Heart left ventricle (tissue), 13 donors: ENCODE measurements at regions not wholly inside any gene's neighbourhood (a gene's known extent, or its start where the extent isn't known, plus 50 kb on each side); places are given as distances from the start of the nearest gene placed in this dataset.

Source experiments
- CTCF ChIP-seq, 12 donors: fragments of 200-600 bp; sonication (generic) in 4 of 12; IDR thresholded peaks; one replicate each; pipeline versions ENCODE4 v1.5.0 to v1.8.0; 2018 to 2022; ENCODE audit warnings: antibody characterized with exemption in 12 of 12, mild to moderate bottlenecking in 5 of 12
- POLR2A ChIP-seq, 2 donors: fragments of 450-650 bp; IDR thresholded peaks; one replicate each; pipeline ENCODE4 v1.6.1; 2017; ENCODE audit warnings: antibody characterized with exemption in 2 of 2, mild to moderate bottlenecking in 2 of 2, moderate library complexity in 2 of 2
- donor health status: ischemic (EF 13 %, LVEDD 7.1; RV severe dilation, severe dysfunction).
- donor health status: DM: no; HTN: yes; CAD: no.
- donor health status: DM: no; HTN: no; CAD: no.
- donor health status: ischemic (EF 25% LVEDD 6.9; RV normal size, moderate dysfunction).
- donor health status: ischemic (EF 25% LVEDD 5.7; RV mildly dilated, moderate dysfunction).
- donor health status: ischemic (EF 35%, LVEDD 5.7; RV mildly dilated, moderate dysfunction).
- donor health status: nonischemic (EF 11% LVEDD 7.7; RV severe dilation, severe dysfunction).
- donor health status: DM: yes; HTN: yes; CAD: no.
- donor health status: PGD.
- donor health status: ischemic (EF 29% LVEDD 5.4; RV normal size, mild dysfunction).
- donor health status: nonischemic (EF 23%, LVEDD 6.1; RV moderate dilation, normal function).

- no peak for TF ChIP-seq CTCF (IDR thresholded peaks at IDR 0.05)
- TF ChIP-seq POLR2A (IDR thresholded peaks at IDR 0.05), result no peak
Observed at GRCh38 chr21:18023711-18024110, 204.6 kb upstream of the C21orf91 start.
